HG03521 (cell line): ENCODE measurements at regions not wholly inside any gene's neighbourhood (a gene's known extent, or its start where the extent isn't known, plus 50 kb on each side); places are given as distances from the start of the nearest gene placed in this dataset.
"Not testable (repeated sequence)": the region's sequence is repeated elsewhere in the genome, so short reads cannot be mapped to it uniquely, and the experiment has no call there.

Experiments used
- ATAC-seq: cut with Tn5 transposase; IDR thresholded peaks from one replicate; pipeline ENCODE4 v1.9.1; 2021; ENCODE audit warnings: mild to moderate bottlenecking, moderate library complexity; ENCODE audit not compliant: unreplicated experiment

- ATAC-seq = no peak
Measured at GRCh38 chr11:25317216-25317615, 820.4 kb downstream of the LUZP2 start.

- ATAC-seq = no peak
Measured at GRCh38 chr11:25319127-25319526, 822.3 kb downstream of the LUZP2 start.

DNA sequence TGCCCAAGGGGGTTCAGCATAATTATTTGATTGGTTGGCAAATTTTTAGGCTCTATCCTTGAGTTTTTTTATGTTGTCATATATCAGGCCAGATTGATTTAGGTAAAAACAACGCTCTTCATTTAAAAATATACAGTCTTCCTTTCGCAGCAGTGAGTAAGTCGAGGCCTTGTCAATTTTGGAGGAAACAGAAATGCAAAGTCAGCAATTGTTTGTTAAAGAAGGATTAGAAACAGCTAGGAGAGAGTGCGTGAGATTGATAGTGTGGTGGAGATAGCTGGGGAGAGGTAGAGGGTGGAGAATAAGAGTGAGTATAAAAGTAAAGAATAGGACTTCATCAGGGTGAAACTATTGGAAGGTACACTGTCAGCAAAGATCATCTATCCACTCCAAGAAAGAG lies 830.8 kb downstream of the LUZP2 start:
- no peak for ATAC-seq

GRCh38 chr11:25339281-25339680 lies 842.4 kb downstream of the LUZP2 start:
- ATAC-seq = no peak

DNA sequence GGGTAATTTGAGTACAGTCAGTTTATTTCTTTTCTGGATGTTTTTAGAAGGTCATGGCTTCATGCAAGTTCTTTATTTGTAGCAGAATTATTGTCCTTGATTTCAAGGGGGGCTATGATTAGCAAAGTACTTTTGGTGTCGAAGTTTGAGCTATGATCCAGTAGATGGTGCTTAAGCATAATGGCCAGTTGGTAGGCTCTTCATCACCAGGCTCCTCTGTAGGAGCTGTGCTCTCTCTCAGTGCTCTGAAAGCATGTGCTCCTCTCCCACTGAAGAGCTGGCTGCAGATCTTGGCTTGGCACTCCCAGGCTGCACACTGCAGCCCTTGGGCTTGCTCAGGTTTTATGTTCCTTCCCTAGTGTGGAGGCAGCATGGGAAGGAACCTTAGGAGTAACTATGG lies 852.7 kb downstream of the LUZP2 start:
- ATAC-seq = no peak

DNA sequence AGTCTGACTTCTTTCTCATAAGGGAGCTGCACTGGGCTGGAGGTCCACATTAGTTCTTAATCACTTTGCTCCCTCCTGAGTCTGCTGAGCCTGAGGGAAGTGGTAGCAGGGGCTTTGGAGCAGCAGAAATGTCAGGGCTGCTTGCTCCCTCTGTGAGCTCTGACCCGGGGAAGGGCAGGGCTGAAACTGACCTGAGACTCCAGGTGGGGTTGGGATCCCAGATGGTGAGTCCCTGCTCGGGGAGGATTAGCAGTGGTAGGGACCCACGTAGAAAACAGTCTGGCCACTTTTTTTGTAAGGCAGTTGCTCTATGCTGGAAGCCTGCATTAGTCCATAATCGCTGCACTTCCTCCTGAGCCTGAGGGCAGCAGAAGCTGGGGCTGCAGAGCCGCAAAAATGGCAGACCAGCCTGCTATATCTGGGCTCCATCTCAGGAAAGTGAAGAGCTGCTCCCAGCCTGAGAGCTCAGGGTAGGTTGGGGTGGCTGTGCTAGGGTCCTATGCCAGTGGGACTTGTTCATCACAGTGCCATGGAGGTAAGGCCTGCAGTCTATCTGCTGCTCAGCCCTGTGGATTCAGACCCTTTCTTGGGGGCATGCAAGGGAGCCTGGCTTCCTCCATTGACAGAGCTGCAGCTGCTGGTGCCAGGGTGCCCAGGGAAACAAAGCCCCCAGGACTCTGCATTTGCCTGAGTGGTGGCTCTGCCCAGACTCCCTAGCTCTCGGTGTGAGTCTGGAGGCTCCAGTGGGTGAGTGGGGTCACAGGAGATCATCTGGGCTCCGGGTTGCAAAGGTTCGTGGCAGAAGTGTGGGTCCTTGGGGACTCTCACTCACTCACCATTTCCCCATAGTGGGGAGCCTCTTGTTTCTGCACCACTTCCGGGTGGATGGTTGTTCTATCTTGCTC lies 854.3 kb downstream of the LUZP2 start:
- no peak for ATAC-seq

GRCh38 chr11:25357133-25357532 lies 860.3 kb downstream of the LUZP2 start:
- ATAC-seq = no peak

DNA sequence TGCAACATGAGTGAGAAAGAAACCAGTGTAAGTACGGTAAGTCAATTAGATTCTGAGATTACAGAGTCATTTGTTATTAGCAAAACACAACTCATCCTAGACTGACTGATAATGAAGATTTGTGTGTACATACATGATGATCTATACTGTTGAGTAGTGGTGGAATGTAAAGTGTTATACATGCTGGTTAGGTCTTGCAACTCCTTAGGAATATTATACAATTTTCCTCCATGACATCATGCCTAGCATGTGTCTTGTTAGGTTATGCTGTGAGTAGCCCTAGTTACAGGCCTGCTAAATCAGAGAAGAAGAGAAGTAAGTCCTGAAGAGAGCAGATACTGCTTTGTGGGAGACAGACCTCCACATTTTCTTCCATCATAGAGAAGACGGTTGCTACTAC lies 880.6 kb downstream of the LUZP2 start:
- ATAC-seq = no peak

- no peak for ATAC-seq
Measured at GRCh38 chr11:25396847-25397246, 900.0 kb downstream of the LUZP2 start.

DNA sequence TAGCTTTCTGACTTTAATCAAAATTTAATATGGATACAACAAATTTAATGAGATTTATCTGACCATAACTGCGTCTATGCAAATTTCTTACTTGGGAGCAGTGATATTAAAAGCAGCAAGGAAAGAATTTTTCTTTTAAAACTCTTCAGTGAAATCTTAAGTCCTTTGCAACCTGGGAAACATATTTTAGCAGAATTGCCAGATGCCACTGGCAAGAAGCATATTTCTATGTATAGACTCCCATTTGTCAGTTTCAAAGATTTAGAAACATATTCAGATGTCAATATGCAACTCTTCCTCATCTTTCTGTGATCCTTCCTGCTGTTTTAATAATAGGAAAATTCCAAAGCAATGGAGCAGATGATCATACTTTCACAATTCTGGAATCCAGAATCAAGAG lies 911.3 kb downstream of the LUZP2 start:
- ATAC-seq = no peak

- ATAC-seq = no peak
Measured at GRCh38 chr11:25415793-25416192, 916.1 kb upstream of the ANO3 start.

GRCh38 chr11:25423436-25424199 lies 908.3 kb upstream of the ANO3 start:
- ATAC-seq = no peak

- ATAC-seq = no peak
Measured at GRCh38 chr11:25432376-25432775, 899.6 kb upstream of the ANO3 start.

- ATAC-seq = no peak
Measured at GRCh38 chr11:25435197-25435596, 896.7 kb upstream of the ANO3 start.

GRCh38 chr11:25436326-25436725 lies 895.6 kb upstream of the ANO3 start:
- no peak for ATAC-seq

DNA sequence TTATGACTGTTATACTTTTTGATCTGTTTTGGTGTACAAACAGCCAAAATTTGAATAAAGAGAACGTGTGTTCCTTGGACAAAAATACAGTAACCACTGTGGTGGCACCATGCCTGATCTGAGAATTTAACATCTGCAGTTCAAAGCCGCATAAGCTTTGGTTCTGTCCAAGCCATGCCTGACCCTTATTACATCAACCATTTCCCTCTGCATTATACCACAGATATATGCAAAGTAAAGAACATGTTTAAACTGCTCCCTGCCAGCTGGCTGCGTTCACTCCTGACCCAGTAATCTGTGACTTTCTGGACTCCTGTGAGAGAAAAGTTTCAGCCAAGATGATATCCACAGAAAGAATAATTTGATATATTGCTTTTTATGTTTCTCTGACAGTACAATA lies 890.5 kb upstream of the ANO3 start:
- no peak for ATAC-seq

- no peak for ATAC-seq
Measured at GRCh38 chr11:25449091-25449490, 882.8 kb upstream of the ANO3 start.

GRCh38 chr11:25453471-25453870 lies 878.5 kb upstream of the ANO3 start:
- ATAC-seq = no peak

GRCh38 chr11:25456211-25456610 lies 875.7 kb upstream of the ANO3 start:
- no peak for ATAC-seq

DNA sequence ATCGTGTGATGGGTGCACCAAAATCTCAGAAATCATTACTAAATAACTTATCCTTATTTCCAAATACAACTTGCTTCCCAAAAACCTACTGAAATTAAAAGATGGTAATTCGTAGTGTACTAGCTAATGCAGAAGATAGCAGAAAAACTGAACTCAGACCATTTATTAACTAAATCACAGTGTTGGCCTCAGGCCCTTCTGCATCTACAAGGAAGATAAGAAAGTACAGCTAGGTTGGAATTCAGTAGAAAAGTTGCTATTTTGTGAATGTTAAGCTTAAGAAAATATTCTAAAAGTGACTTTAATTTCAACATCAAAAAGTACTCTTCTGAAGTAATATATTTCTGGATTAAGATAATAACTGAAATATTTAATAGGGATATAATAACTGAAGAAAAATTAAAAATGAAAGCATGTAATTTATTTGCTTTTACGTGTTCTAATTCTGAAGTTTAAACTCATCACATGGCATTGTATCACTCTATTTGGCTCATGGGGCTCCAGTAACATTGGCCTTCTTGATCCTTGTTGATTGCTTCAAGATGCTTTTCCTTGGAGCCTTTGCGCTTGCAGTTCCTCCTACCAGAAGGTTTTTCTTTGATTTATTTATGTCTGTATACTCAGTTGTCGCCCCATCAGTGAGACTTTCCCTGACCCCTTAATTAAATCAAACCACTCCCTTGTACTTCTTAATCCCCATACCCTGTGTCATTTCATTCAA lies 847.9 kb upstream of the ANO3 start:
- no peak for ATAC-seq

DNA sequence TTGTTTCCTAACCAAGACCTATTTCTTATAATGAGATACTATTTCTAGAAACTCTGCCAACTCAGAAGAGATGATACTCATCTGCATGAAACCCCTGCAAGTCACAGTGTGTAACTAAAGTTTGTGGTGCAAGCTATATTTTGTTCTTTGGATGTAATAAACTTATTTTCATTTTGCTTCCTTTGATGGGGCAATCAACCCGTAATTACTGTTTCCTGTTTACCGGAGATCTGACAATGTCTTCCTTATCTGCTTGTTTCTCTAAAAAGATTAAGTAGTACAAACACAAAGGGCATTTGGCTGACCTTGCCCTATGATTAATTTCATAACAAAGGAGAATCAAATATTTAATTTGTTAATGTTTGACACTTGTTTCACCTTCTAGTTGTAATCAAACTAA lies 846.6 kb upstream of the ANO3 start:
- no peak for ATAC-seq

- ATAC-seq = not testable (repeated sequence)
Measured at GRCh38 chr11:25486338-25486737, 845.6 kb upstream of the ANO3 start.
